Kidney (tissue), 13 donors: ENCODE measurements at regions not wholly inside any gene's neighbourhood (a gene's known extent, or its start where the extent isn't known, plus 50 kb on each side); places are given as distances from the start of the nearest gene placed in this dataset.
"Not testable (repeated sequence)": the region's sequence is repeated elsewhere in the genome, so short reads cannot be mapped to it uniquely, and the experiment has no call there.

ENCODE experiments used
- DNase-seq, 5 donors: peaks; one replicate each; pipeline ENCODE4 v3.0.0-alpha.2; 2013 to 2020
- FAIRE-seq: peaks from 2 replicates; lab custom pipeline; 2012; peaks lifted over from hg19 to GRCh38; lab: Jason Lieb, UNC
- H3K27ac ChIP-seq, 2 donors: one replicate each; pipeline ENCODE4 v1.7.0; 2013; ENCODE audit warnings: low read depth in 2 of 2, low read length in 2 of 2, inconsistent platforms in 1 of 2
- H3K27me3 ChIP-seq: one replicate; pipeline ENCODE4 v1.7.1; 2013; ENCODE audit warnings: low read length, inconsistent platforms; ENCODE audit not compliant: control insufficient read depth, insufficient read depth
- H3K36me3 ChIP-seq, 3 donors: one replicate each; pipeline versions ENCODE4 v1.7.0 to v1.7.1; 2013; ENCODE audit warnings: low read length in 3 of 3, control low read depth in 1 of 3, inconsistent platforms in 1 of 3; ENCODE audit not compliant: insufficient read depth in 3 of 3, control insufficient read depth in 2 of 3
- H3K4me1 ChIP-seq, 3 donors: one replicate each; pipeline versions ENCODE4 v1.7.0 to v1.7.1; 2013; ENCODE audit warnings: low read length in 3 of 3, inconsistent platforms in 1 of 3, low read depth in 1 of 3; ENCODE audit not compliant: control insufficient read depth in 2 of 3, insufficient read depth in 2 of 3
- H3K4me3 ChIP-seq, 3 donors: one replicate each; pipeline versions ENCODE4 v1.7.0 to v1.8.1; 2013; ENCODE audit warnings: low read length in 3 of 3, control low read depth in 1 of 3, inconsistent platforms in 1 of 3
- H3K9ac ChIP-seq, 3 donors: one replicate each; pipeline versions ENCODE4 v1.7.0 to v1.7.1; 2013; ENCODE audit warnings: low read length in 3 of 3, control low read depth in 1 of 3, inconsistent platforms in 1 of 3
- H3K9me3 ChIP-seq, 3 donors: one replicate each; pipeline versions ENCODE4 v1.7.0 to v1.7.1; 2013; ENCODE audit warnings: low read length in 3 of 3, control low read depth in 1 of 3, inconsistent platforms in 1 of 3; ENCODE audit not compliant: control insufficient read depth in 2 of 3, insufficient read depth in 1 of 3
- intact Hi-C: fragments of 100-400 bp; cut with DNase I; formaldehyde crosslinking; loops from one replicate; pipeline ENCODE4 v1.11.1; 2022
- TF ChIP-seq, protein P1 (sequence below): IDR thresholded peaks from 3 replicates; pipeline ENCODE4 v1.5.1; 2012; ENCODE audit warnings: mild to moderate bottlenecking, moderate library complexity, borderline replicate concordance; ENCODE audit not compliant: insufficient read depth; ENCODE audit errors: extremely low read depth
- donor health status: control.
- donor health status: control.
- donor health status: control.
- donor health status: control.
- donor health status: control.
- donor health status: DM: yes; HTN: yes; CAD: no.
- donor health status: Normal renal cell carcinoma (clear cell type).

DNA sequence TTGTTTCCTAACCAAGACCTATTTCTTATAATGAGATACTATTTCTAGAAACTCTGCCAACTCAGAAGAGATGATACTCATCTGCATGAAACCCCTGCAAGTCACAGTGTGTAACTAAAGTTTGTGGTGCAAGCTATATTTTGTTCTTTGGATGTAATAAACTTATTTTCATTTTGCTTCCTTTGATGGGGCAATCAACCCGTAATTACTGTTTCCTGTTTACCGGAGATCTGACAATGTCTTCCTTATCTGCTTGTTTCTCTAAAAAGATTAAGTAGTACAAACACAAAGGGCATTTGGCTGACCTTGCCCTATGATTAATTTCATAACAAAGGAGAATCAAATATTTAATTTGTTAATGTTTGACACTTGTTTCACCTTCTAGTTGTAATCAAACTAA lies 846.6 kb upstream of the ANO3 start:
- H3K9ac ChIP-seq = no peak overlapping the region
- no peak overlapping the region for H3K4me3 ChIP-seq
- H3K36me3 ChIP-seq = no peaks in the 10 kb centered on the region
- FAIRE-seq (no peak), DNase-seq (no peak)
- no peaks in the 10 kb centered on the region for H3K9me3 ChIP-seq
- H3K27me3 ChIP-seq = no peaks in the 10 kb centered on the region
- intact Hi-C loops = no loop called here
- H3K4me1 ChIP-seq = no peaks in the 10 kb centered on the region
- H3K27ac ChIP-seq = no peak overlapping the region
- TF ChIP-seq, protein P1, sequence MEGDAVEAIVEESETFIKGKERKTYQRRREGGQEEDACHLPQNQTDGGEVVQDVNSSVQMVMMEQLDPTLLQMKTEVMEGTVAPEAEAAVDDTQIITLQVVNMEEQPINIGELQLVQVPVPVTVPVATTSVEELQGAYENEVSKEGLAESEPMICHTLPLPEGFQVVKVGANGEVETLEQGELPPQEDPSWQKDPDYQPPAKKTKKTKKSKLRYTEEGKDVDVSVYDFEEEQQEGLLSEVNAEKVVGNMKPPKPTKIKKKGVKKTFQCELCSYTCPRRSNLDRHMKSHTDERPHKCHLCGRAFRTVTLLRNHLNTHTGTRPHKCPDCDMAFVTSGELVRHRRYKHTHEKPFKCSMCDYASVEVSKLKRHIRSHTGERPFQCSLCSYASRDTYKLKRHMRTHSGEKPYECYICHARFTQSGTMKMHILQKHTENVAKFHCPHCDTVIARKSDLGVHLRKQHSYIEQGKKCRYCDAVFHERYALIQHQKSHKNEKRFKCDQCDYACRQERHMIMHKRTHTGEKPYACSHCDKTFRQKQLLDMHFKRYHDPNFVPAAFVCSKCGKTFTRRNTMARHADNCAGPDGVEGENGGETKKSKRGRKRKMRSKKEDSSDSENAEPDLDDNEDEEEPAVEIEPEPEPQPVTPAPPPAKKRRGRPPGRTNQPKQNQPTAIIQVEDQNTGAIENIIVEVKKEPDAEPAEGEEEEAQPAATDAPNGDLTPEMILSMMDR = no peak

DNA sequence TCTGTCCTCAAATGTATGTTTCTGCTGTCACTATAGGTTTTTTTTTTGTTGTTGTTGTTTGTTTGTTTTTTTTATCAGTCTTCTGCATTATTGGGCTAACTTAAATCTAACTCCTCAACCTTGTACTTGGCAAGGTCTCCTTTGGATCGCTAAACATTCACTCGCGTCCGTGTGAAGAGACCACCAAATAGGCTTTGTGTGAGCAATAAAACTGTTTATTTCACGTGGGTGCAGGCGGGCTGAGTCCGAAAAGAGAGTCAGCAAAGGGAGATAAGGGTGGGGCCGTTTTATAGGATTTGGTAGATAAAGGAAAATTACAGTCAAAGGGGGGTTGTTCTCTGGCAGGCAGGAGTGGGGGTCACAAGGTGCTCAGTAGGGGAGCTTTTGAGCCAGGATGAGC lies 845.6 kb upstream of the ANO3 start:
- H3K27ac ChIP-seq, H3K27me3 ChIP-seq, DNase-seq, intact Hi-C loops, H3K36me3 ChIP-seq, H3K9ac ChIP-seq, H3K4me1 ChIP-seq, H3K9me3 ChIP-seq, H3K4me3 ChIP-seq, FAIRE-seq: not testable (repeated sequence)

DNA sequence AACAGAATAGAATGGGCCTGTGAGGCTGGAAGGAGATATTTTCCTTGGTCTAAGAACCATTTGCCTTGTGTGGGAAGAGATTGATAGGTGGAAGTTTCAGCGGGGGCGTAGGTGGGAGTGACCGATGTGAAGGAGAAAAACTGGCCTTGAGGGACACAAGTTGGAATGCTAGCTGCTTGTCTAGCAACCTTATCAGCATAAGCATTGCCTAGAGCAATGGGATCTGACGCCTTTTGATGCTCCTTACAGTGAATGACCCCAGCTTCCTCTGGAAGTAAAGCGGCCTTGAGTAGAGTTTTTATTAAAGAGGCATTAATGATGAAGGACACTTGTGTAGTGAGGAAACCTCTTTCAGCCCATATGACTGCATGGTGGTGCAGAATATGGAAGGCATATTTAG lies 843.8 kb upstream of the ANO3 start:
- H3K27me3 ChIP-seq, FAIRE-seq, H3K4me3 ChIP-seq, H3K9me3 ChIP-seq, DNase-seq, H3K36me3 ChIP-seq, H3K27ac ChIP-seq, H3K4me1 ChIP-seq, H3K9ac ChIP-seq, intact Hi-C loops: not testable (repeated sequence)

DNA sequence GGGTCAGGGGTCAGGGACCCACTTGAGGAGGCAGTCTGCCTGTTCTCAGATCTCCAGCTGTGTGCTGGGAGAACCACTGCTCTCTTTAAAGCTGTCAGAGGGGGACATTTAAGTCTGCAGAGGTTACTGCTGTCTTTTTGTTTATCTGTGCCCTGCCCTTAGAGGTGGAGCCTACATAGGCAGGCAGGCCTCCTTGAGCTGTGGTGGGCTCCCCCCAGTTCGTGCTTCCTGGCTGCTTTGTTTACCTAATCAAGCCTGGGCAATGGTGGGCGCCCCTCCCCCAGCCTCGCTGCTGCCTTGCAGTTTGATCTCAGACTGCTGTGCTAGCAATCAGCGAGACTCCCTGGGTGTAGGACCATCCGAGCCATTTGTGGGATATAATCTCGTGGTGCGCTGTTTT lies 830.5 kb upstream of the ANO3 start:
- H3K36me3 ChIP-seq, intact Hi-C loops, H3K9me3 ChIP-seq, H3K4me3 ChIP-seq, H3K27ac ChIP-seq, FAIRE-seq, H3K27me3 ChIP-seq, H3K9ac ChIP-seq, H3K4me1 ChIP-seq, DNase-seq: not testable (repeated sequence)

DNA sequence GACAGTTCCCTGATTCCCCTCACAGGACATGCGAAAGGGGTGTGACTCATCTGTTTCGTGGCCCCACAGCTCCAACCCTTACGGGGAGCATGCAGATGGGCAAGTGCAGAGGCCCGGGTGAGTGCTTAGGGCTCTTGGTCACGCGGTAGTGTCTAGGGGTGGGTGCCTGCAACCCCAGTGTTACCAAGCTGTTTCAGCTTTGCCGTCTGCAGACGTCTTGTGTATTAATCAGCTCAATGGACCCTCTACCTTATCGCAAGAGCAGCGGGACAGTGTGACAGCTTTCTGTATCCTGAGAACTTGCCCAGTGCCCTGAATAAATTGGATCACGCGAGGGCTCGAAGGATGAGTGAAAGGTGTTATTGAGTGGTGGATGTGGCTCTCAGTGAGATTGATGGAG lies 816.4 kb upstream of the ANO3 start:
- peak in 1 of 5 donors; percentile 43 for DNase-seq
- H3K9me3 ChIP-seq = no peaks in the 10 kb centered on the region
- no peaks in the 10 kb centered on the region for H3K27me3 ChIP-seq
- H3K36me3 ChIP-seq = no peaks in the 10 kb centered on the region
- no peak overlapping the region for H3K4me3 ChIP-seq
- no peak for FAIRE-seq
- H3K4me1 ChIP-seq = no peaks in the 10 kb centered on the region
- no peak overlapping the region for H3K27ac ChIP-seq
- TF ChIP-seq, protein P1 = no peak
- H3K9ac ChIP-seq = no peak overlapping the region
- intact Hi-C loops = no loop called here
